Endodermal cell (in vitro differentiated cells): ENCODE measurements at regions not wholly inside any gene's neighbourhood (a gene's known extent, or its start where the extent isn't known, plus 50 kb on each side); places are given as distances from the start of the nearest gene placed in this dataset.

ENCODE experiments used
- DNase-seq: peaks from one replicate; pipeline ENCODE4 v3.0.0-alpha.2; 2017
- H3K27ac ChIP-seq: 2 replicates; pipeline ENCODE4 v1.5.1; 2013; ENCODE audit warnings: mild to moderate bottlenecking, low read depth, low read length, moderate library complexity
- H3K27me3 ChIP-seq: 2 replicates; pipeline ENCODE4 v1.6.1; 2013; ENCODE audit warnings: mild to moderate bottlenecking, low read length, moderate library complexity; ENCODE audit not compliant: insufficient read depth, control insufficient read depth, poor library complexity, severe bottlenecking
- H3K36me3 ChIP-seq: 2 replicates; pipeline ENCODE4 v1.7.0; 2013; ENCODE audit warnings: mild to moderate bottlenecking, low read length, moderate library complexity; ENCODE audit not compliant: control insufficient read depth, insufficient read depth
- H3K4me1 ChIP-seq: one replicate; pipeline ENCODE4 v1.7.0; 2013; ENCODE audit warnings: low read length; ENCODE audit not compliant: control insufficient read depth, insufficient read depth
- H3K4me3 ChIP-seq: 2 replicates; pipeline ENCODE4 v1.5.1; 2013; ENCODE audit warnings: mild to moderate bottlenecking, low read length, moderate library complexity
- H3K9ac ChIP-seq: 2 replicates; pipeline ENCODE4 v1.6.1; 2013; ENCODE audit warnings: mild to moderate bottlenecking, low read length, moderate library complexity; ENCODE audit not compliant: poor library complexity, severe bottlenecking; ENCODE audit errors: extremely low read depth
- H3K9me3 ChIP-seq: 2 replicates; pipeline ENCODE4 v1.6.1; 2013; ENCODE audit warnings: mild to moderate bottlenecking, low read length, moderate library complexity; ENCODE audit not compliant: control insufficient read depth
- H3K27ac Mint-ChIP-seq: 2 replicates; pipeline ENCODE4 v1.8.0; 2020; ENCODE audit warnings: mixed read lengths
- H3K27me3 Mint-ChIP-seq: 2 replicates; pipeline ENCODE4 v1.8.0; 2021; ENCODE audit warnings: mild to moderate bottlenecking, mixed read lengths; ENCODE audit not compliant: insufficient read depth
- H3K36me3 Mint-ChIP-seq: 2 replicates; pipeline ENCODE4 v1.8.0; 2020; ENCODE audit warnings: low read depth, mixed read lengths
- H3K4me1 Mint-ChIP-seq: 2 replicates; pipeline ENCODE4 v1.8.0; 2020; ENCODE audit warnings: mixed read lengths
- H3K4me3 Mint-ChIP-seq: 2 replicates; pipeline ENCODE4 v1.8.0; 2020; ENCODE audit warnings: mild to moderate bottlenecking, moderate library complexity, mixed read lengths
- H3K9me3 Mint-ChIP-seq: 2 replicates; pipeline ENCODE4 v1.8.0; 2020; ENCODE audit warnings: mild to moderate bottlenecking, mixed read lengths
- WGBS, 2 experiments: methylation state at CpG; one replicate each; pipeline versions ENCODE4 v1.1.5 to v1.1.7; 2013; ENCODE audit warnings: missing lambda C conversion rate in 2 of 2, mixed read lengths in 1 of 2; ENCODE audit not compliant: insufficient coverage in 1 of 2, insufficient read length in 1 of 2; 5-methylcytosine and 5-hydroxymethylcytosine counted together
- TF ChIP-seq, protein P1 (sequence below): fragments of 200-600 bp; sonication (generic); conservative IDR thresholded peaks from 2 replicates; pipeline ENCODE4 v1.5.0; 2021; ENCODE audit warnings: antibody characterized with exemption, mild to moderate bottlenecking

DNA sequence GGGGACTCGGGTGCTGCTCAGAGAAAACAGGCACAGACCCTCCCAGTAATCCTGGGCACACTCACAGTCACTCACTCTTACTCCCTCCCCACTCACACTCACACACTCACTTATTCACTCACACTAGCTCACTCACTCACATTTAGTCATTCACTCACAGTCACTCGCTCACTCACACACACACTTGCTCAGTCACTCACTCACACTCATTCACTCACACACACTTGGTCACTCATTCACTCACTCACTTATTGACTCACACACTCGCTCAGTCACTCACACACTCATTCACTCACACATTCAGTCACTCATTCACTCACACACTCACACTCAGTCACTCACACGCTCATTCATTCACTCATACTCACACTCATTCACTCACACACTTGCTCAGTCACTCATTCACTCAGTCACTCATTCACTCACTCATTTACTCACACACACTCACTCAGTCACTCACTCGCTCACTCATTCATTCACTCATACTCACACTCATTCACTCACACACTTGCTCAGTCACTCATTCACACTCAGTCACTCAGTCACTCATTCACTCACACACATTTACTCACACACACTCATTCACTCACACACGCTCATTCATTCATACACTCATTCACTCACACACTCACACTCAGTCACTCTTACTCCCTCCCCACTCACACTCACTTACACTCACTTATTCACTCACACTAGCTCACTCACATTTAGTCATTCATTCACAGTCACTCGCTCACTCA is 164.2 kb upstream of the C1orf174 start:
- no peaks in the 10 kb centered on the region for H3K36me3 ChIP-seq
- H3K9me3 ChIP-seq = peaks cover 17% of the 10 kb centered on the region
- H3K4me3 Mint-ChIP-seq = no peak overlapping the region
- TF ChIP-seq, protein P1, sequence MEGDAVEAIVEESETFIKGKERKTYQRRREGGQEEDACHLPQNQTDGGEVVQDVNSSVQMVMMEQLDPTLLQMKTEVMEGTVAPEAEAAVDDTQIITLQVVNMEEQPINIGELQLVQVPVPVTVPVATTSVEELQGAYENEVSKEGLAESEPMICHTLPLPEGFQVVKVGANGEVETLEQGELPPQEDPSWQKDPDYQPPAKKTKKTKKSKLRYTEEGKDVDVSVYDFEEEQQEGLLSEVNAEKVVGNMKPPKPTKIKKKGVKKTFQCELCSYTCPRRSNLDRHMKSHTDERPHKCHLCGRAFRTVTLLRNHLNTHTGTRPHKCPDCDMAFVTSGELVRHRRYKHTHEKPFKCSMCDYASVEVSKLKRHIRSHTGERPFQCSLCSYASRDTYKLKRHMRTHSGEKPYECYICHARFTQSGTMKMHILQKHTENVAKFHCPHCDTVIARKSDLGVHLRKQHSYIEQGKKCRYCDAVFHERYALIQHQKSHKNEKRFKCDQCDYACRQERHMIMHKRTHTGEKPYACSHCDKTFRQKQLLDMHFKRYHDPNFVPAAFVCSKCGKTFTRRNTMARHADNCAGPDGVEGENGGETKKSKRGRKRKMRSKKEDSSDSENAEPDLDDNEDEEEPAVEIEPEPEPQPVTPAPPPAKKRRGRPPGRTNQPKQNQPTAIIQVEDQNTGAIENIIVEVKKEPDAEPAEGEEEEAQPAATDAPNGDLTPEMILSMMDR = no peak
- H3K36me3 Mint-ChIP-seq = no peaks in the 10 kb centered on the region
- no peaks in the 10 kb centered on the region for H3K27me3 Mint-ChIP-seq
- no peaks in the 10 kb centered on the region for H3K27me3 ChIP-seq
- H3K9ac ChIP-seq = no peak overlapping the region
- H3K27ac Mint-ChIP-seq = no peak overlapping the region
- 85 to 95% methylated on average over 5 to 7 of the region's 7 CpGs for WGBS, 2 experiments
- H3K27ac ChIP-seq = no peak overlapping the region
- H3K9me3 Mint-ChIP-seq = no peaks in the 10 kb centered on the region
- no peak for DNase-seq
- no peak overlapping the region for H3K4me3 ChIP-seq
- peaks cover 5% of the 10 kb centered on the region for H3K4me1 Mint-ChIP-seq
- no peaks in the 10 kb centered on the region for H3K4me1 ChIP-seq

DNA sequence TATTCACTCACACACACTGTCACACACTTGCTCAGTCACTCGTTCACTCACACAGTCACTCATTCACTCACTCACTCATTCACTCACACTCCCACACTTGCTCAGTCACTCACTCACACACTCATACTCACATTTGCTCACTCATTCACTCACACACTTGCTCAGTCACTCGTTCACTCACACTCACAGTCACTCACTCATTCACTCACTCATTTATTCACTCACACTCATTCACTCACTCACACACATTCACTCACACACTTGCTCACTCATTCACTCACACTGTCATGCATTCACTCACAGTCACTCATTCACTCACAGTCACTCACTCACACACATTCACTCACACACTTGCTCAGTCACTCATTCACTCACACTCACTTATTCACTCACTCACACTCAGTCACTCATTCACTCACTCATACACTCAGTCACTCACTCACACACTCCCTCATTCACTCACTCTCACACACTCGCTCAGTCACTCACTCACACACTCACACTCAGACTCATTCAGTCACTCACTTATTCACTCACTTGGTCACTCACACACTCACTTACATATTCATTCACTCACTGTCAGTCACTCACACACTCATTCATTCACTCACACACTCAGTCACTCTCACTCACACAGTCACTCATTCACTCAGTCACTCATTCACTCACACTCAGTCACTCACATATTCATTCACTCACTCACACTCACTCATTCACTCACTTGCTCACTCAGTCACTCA is 167.0 kb upstream of the C1orf174 start:
- H3K9me3 ChIP-seq = peaks cover 17% of the 10 kb centered on the region
- Mint-ChIP-seq H3K36me3 (no peaks in the 10 kb centered on the region), H3K4me3 (no peak overlapping the region), H3K9me3 (no peaks in the 10 kb centered on the region), H3K27me3 (peaks cover under 1% of the 10 kb centered on the region), H3K4me1 (peaks cover 6% of the 10 kb centered on the region), H3K27ac (no peak overlapping the region)
- DNase-seq = no peak
- H3K36me3 ChIP-seq = no peaks in the 10 kb centered on the region
- H3K4me1 ChIP-seq = no peaks in the 10 kb centered on the region
- H3K4me3 ChIP-seq = no peak overlapping the region
- H3K27ac ChIP-seq = no peak overlapping the region
- H3K27me3 ChIP-seq = no peaks in the 10 kb centered on the region
- 71 to 79% methylated on average over 2 to 3 of the region's 3 CpGs for WGBS, 2 experiments
- TF ChIP-seq, protein P1 = no peak
- no peak overlapping the region for H3K9ac ChIP-seq

DNA sequence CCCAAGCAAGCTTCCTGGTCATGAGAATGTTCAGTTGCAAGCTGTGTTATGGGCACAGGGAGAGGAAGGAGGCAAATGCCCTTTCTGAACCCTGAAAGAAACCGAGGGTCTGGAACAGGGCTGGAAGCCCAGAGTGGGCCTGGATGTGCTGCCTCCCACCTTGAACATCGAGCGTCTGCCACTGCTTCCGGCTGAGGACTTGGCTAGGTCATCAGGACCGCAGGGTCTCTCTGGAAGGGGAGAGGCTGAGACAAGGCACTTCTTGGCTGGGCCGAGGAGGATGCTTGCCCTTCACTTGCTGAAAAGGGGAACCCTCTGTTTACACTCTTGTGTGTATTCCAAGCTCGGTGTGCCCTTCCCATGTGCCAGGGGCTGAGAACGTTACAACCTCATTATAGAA is 168.0 kb upstream of the C1orf174 start:
- Mint-ChIP-seq H3K27me3 (peaks cover 6% of the 10 kb centered on the region), H3K4me3 (no peak overlapping the region), H3K9me3 (no peaks in the 10 kb centered on the region), H3K4me1 (peaks cover 6% of the 10 kb centered on the region), H3K27ac (no peak overlapping the region), H3K36me3 (no peaks in the 10 kb centered on the region)
- no peaks in the 10 kb centered on the region for H3K36me3 ChIP-seq
- H3K9me3 ChIP-seq = peaks cover 17% of the 10 kb centered on the region
- H3K4me3 ChIP-seq = no peak overlapping the region
- no peaks in the 10 kb centered on the region for H3K4me1 ChIP-seq
- H3K27me3 ChIP-seq = no peaks in the 10 kb centered on the region
- DNase-seq = no peak
- no peak overlapping the region for H3K27ac ChIP-seq
- WGBS, 2 experiments = 83 to 86% methylated on average over 8 of the region's 8 CpGs
- no peak overlapping the region for H3K9ac ChIP-seq
- TF ChIP-seq, protein P1 = no peak
